Fibroblast of villous mesenchyme (primary cell): ENCODE measurements at regions not wholly inside any gene's neighbourhood (a gene's known extent, or its start where the extent isn't known, plus 50 kb on each side); places are given as distances from the start of the nearest gene placed in this dataset. TPM values are rescaled to one million over a fixed set of nuclear protein-coding genes. Genes with fewer than 3 reads are reported as not detected.
A peak's percentile ranks its signal among the peaks of the same experiment; 100 is the strongest.
"Not testable (repeated sequence)": the region's sequence is repeated elsewhere in the genome, so short reads cannot be mapped to it uniquely, and the experiment has no call there.

Experiments used
- DNase-seq: peaks from one replicate; pipeline ENCODE4 v3.0.0-alpha.2; 2010; ENCODE audit warnings: low read depth
- H3K4me3 ChIP-seq: 2 replicates; pipeline ENCODE4 v1.5.1; 2011; ENCODE audit warnings: low read depth, mild to moderate bottlenecking, low read length
- small RNA-seq: library from RNA; depleted of rRNA; stranded (forward); fragments of <200 nt; gene quantifications from one replicate; pipeline ENCODE3, GENCODE V24; 2012
- TF ChIP-seq, protein P1 (sequence below): IDR thresholded peaks from 2 replicates; pipeline ENCODE4 v1.5.1; 2012; ENCODE audit warnings: low read depth, mild to moderate bottlenecking, low read length; ENCODE audit not compliant: insufficient read depth

DNA sequence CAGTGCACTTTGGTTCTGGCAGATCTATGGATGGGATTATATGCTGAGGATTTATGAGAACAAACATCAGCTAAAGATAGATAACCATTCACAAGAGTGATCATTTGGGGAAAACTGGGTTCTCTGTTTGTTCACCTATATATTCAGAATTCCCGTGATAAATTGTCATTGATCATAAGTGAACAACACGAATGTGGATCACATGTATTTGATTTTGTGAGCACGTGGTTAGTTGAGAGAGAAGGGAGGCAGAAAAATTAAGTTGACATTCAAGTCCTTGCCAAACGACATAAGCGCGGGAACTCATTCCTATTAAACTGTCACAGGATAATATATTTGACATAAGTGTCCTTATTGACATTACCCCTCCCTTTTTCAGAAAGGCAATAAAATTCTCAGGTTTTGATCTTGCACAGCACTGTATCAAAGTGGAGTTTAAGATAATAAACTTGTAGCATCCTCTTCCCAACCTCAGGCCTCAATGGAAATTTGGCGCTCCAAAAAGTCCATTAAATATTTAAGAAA is 64.9 kb upstream of the MYO3A start:
- no peak for DNase-seq

DNA sequence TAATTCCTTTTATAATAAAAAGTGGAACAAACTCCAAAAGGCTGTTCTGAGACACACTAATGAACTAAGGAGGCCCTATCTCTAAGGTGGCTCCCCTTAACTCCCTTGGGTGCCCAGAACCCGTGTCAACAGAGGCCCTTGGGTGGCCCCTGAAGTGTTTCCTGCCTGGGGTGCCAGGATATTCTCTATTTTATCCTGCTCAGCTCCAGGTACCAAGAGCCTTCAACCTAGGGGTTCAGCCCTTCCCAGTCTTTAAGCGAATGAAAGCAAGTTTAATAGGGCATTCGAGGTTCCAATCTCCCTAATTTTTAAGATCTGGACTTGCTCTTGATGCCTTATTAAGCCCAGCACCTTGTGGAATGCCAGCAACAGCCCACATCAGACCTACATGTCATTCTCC is 64.4 kb upstream of the MYO3A start:
- no peak for DNase-seq
- no peak overlapping the region for H3K4me3 ChIP-seq
- TF ChIP-seq, protein P1, sequence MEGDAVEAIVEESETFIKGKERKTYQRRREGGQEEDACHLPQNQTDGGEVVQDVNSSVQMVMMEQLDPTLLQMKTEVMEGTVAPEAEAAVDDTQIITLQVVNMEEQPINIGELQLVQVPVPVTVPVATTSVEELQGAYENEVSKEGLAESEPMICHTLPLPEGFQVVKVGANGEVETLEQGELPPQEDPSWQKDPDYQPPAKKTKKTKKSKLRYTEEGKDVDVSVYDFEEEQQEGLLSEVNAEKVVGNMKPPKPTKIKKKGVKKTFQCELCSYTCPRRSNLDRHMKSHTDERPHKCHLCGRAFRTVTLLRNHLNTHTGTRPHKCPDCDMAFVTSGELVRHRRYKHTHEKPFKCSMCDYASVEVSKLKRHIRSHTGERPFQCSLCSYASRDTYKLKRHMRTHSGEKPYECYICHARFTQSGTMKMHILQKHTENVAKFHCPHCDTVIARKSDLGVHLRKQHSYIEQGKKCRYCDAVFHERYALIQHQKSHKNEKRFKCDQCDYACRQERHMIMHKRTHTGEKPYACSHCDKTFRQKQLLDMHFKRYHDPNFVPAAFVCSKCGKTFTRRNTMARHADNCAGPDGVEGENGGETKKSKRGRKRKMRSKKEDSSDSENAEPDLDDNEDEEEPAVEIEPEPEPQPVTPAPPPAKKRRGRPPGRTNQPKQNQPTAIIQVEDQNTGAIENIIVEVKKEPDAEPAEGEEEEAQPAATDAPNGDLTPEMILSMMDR: no peak

More for the DNA sequence above, 64.9 kb upstream of the MYO3A start:
- H3K4me3 ChIP-seq: no peak overlapping the region
- TF ChIP-seq, protein P1: no peak

DNA sequence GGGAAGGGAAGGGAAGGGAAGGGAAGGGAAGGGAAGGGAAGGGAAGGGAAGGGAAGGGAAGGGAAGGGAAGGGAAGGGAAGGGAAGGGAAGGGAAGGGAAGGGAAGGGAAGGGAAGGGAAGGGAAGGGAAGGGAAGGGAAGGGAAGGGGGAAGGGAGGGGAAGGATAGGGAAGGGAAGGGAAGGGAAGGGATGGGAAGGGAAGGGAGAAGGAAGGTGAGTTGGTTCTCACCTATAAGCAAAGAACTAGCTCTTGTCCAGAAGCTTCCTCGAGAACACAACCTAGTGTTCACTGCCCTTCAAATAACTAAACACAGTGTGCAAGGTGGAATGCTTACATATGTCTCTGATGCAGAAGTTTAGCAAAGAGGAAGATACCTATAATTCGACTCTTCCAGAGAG is 59.6 kb upstream of the MYO3A start:
- H3K4me3 ChIP-seq: not testable (repeated sequence)

DNA sequence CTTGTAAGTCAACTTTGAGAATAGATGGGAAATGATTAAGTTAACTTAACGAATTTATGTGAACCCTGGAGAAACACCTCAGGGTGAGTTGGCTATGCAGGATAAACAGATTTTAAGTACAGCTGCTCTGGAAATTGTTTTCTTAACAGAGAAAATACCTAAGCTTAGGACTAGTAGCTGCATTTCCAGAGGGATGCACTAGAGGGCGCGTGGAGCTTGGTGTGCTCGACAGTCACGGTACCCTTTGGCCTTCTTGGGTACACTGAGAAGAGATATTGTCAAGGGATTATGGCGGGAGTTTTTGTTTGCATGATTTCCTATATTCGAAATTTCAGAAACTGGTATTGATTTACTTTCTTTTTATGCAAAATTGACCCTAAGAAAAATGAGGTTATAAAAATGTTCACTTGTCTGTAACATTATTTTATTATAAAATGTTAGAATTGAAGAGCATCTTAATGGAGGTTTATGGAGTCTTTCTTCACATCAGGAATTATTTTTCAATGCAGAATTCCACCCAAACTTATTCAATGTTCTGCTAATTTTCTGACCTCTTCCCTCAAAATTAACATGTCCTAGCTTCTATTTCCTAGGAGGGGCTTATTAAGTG is 58.4 kb upstream of the MYO3A start:
- TF ChIP-seq, protein P1: peak; percentile 83
- H3K4me3 ChIP-seq: no peak overlapping the region
- peak; percentile 42 for DNase-seq

More for the DNA sequence above, 59.6 kb upstream of the MYO3A start:
- DNase-seq: not testable (repeated sequence)

DNA sequence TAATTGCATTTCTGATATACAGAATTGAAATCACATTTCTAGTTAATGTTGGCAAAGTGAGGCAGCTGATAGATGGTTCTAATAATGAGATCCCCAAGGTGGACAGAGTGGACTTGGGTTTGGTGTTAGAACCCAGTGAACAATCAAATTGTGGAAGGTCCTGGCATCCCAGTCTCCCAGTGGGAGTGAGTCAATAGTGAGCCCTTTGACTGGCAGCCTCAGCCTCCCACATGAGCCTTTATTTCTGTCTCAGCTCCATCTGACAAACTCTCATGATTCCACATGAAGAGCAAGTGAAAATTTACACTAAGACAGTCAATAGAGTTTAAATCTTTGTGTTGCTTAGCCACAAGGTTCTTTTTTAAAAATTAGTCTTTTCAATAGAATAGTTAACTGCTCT is 56.7 kb upstream of the MYO3A start:
- no peak overlapping the region for H3K4me3 ChIP-seq
- TF ChIP-seq, protein P1: no peak
- no peak for DNase-seq

Small RNA genes in the stretch of these regions (small RNA-seq; reads per million reads assigned to genes)
- gene RNA5SP306 (not detected), gene RNU6-632P (not detected)
